Gastrocnemius medialis (tissue), 4 donors: ENCODE measurements at regions not wholly inside any gene's neighbourhood (a gene's known extent, or its start where the extent isn't known, plus 50 kb on each side); places are given as distances from the start of the nearest gene placed in this dataset.

Experiments
- ATAC-seq, 2 donors: fragments of 150-250 bp; one replicate each; pipeline ENCODE4 v1.9.1; 2016
- DNase-seq, 2 donors: peaks; one replicate each; pipeline ENCODE4 v3.0.0-alpha.2; 2019
- H3K27ac ChIP-seq, 4 donors: fragments of 200-600 bp; sonication (generic); 1 replicate in 1 of 4; 2 replicates in 3 of 4; pipeline ENCODE4 v1.5.1; 2016 to 2018; ENCODE audit warnings: mild to moderate bottlenecking in 2 of 4, moderate library complexity in 1 of 4
- H3K27me3 ChIP-seq, 3 donors: fragments of 200-600 bp; sonication (generic) in 2 of 3; 1 replicate in 1 of 3; 2 replicates in 2 of 3; pipeline versions ENCODE4 v1.5.1 to v1.6.0; 2016 to 2019; ENCODE audit warnings: mild to moderate bottlenecking in 1 of 3, moderate library complexity in 1 of 3
- H3K36me3 ChIP-seq, 2 donors: fragments of 200-600 bp; sonication (generic) in 1 of 2; one replicate each; pipeline ENCODE4 v1.5.1; 2017 to 2018
- H3K4me1 ChIP-seq, 2 donors: fragments of 200-600 bp; sonication (generic) in 1 of 2; one replicate each; pipeline ENCODE4 v1.5.1; 2016 to 2017; ENCODE audit warnings: mild to moderate bottlenecking in 2 of 2
- H3K4me3 ChIP-seq, 4 donors: fragments of 200-600 bp; sonication (generic) in 3 of 4; 1 replicate in 1 of 4; 2 replicates in 3 of 4; pipeline ENCODE4 v1.5.1; 2016 to 2019; ENCODE audit warnings: mild to moderate bottlenecking in 2 of 4
- H3K9me3 ChIP-seq, 3 donors: fragments of 200-600 bp; sonication (generic) in 2 of 3; 1 replicate in 1 of 3; 2 replicates in 2 of 3; pipeline ENCODE4 v1.5.1; 2016 to 2019
- CTCF ChIP-seq, 5 experiments: fragments of 450-650 bp in 3 of 5; fragments of 200-600 bp in 2 of 5; sonication (generic) in 2 of 5; IDR thresholded peaks in 4 of 5; conservative IDR thresholded peaks in 1 of 5; 1 replicate in 4 of 5; 2 replicates in 1 of 5; pipeline ENCODE4 v1.5.1; 2016 to 2019; ENCODE audit warnings: antibody characterized with exemption in 5 of 5, mild to moderate bottlenecking in 3 of 5, moderate library complexity in 3 of 5
- POLR2A ChIP-seq, 2 donors: fragments of 450-650 bp; IDR thresholded peaks; one replicate each; pipeline ENCODE4 v1.6.1; 2017; ENCODE audit warnings: antibody characterized with exemption in 2 of 2, mild to moderate bottlenecking in 2 of 2, moderate library complexity in 2 of 2
- in situ Hi-C, 4 donors: fragments of 200-750 bp; cut with MboI; loops; one replicate each; pipeline versions ENCODE4 v1.15.0 to v1.8.0; 2017; ENCODE audit warnings: low sequenced_read_pairs in 4 of 4
- intact Hi-C: fragments of 100-400 bp; cut with DNase I; formaldehyde crosslinking; loops from one replicate; pipeline ENCODE4 v1.15.1; 2023; ENCODE audit warnings: low total_unique reads

GRCh38 chr13:83229574-83230305, 652.5 kb downstream of the SLITRK1 start:
- no peak overlapping the region for H3K27ac ChIP-seq
- in situ Hi-C loops: no loop called here
- no peak overlapping the region for H3K4me3 ChIP-seq
- no peaks in the 10 kb centered on the region for H3K4me1 ChIP-seq
- H3K9me3 ChIP-seq: no peaks in the 10 kb centered on the region
- no peak for DNase-seq
- no peaks in the 10 kb centered on the region for H3K27me3 ChIP-seq
- intact Hi-C loops: no loop called here
- no peak for TF ChIP-seq CTCF (IDR thresholded peaks at IDR 0.05 in 4 of 5, conservative IDR thresholded peaks at IDR 0.05 in 1 of 5)
- no peak for TF ChIP-seq POLR2A (IDR thresholded peaks at IDR 0.05)
- H3K36me3 ChIP-seq: no peaks in the 10 kb centered on the region
- no peak for ATAC-seq

- Histone ChIP-seq H3K9me3 (no peaks in the 10 kb centered on the region), H3K27me3 (no peaks in the 10 kb centered on the region), H3K36me3 (no peaks in the 10 kb centered on the region), H3K27ac (no peak overlapping the region), H3K4me3 (no peak overlapping the region), H3K4me1 (no peaks in the 10 kb centered on the region)
- no peak for TF ChIP-seq CTCF (IDR thresholded peaks at IDR 0.05 in 4 of 5, conservative IDR thresholded peaks at IDR 0.05 in 1 of 5)
- TF ChIP-seq POLR2A (IDR thresholded peaks at IDR 0.05): no peak
- intact Hi-C loops: no loop called here
- no peak for ATAC-seq
- in situ Hi-C loops: no loop called here
- DNase-seq: no peak
Observed at GRCh38 chr13:83223546-83223945, 658.7 kb downstream of the SLITRK1 start.

- Histone ChIP-seq H3K4me1 (no peaks in the 10 kb centered on the region), H3K27me3 (no peaks in the 10 kb centered on the region), H3K4me3 (no peak overlapping the region), H3K27ac (no peak overlapping the region), H3K36me3 (no peaks in the 10 kb centered on the region), H3K9me3 (no peaks in the 10 kb centered on the region)
- no peak for DNase-seq
- TF ChIP-seq POLR2A (IDR thresholded peaks at IDR 0.05) (no peak), CTCF (IDR thresholded peaks at IDR 0.05 in 4 of 5, conservative IDR thresholded peaks at IDR 0.05 in 1 of 5) (no peak)
- no peak for ATAC-seq
- intact Hi-C loops (no loop called here), in situ Hi-C loops (no loop called here)
Observed at GRCh38 chr13:83221813-83222241, 660.4 kb downstream of the SLITRK1 start.

- no peak for ATAC-seq
- no peak for DNase-seq
- H3K27ac ChIP-seq: no peak overlapping the region
- no peaks in the 10 kb centered on the region for H3K4me1 ChIP-seq
- H3K4me3 ChIP-seq: no peak overlapping the region
- TF ChIP-seq CTCF (IDR thresholded peaks at IDR 0.05 in 4 of 5, conservative IDR thresholded peaks at IDR 0.05 in 1 of 5) (no peak), POLR2A (IDR thresholded peaks at IDR 0.05) (no peak)
- intact Hi-C loops: no loop called here
- H3K27me3 ChIP-seq: no peaks in the 10 kb centered on the region
- H3K9me3 ChIP-seq: no peaks in the 10 kb centered on the region
- no peaks in the 10 kb centered on the region for H3K36me3 ChIP-seq
- in situ Hi-C loops: no loop called here
Observed at GRCh38 chr13:83221256-83221655, 661.0 kb downstream of the SLITRK1 start.

GRCh38 chr13:83220241-83220640, 662.0 kb downstream of the SLITRK1 start:
- intact Hi-C loops: no loop called here
- Histone ChIP-seq H3K4me3 (no peak overlapping the region), H3K4me1 (no peaks in the 10 kb centered on the region), H3K36me3 (no peaks in the 10 kb centered on the region), H3K27me3 (no peaks in the 10 kb centered on the region), H3K27ac (no peak overlapping the region), H3K9me3 (no peaks in the 10 kb centered on the region)
- ATAC-seq: no peak
- no peak for DNase-seq
- in situ Hi-C loops: no loop called here
- TF ChIP-seq POLR2A (IDR thresholded peaks at IDR 0.05) (no peak), CTCF (IDR thresholded peaks at IDR 0.05 in 4 of 5, conservative IDR thresholded peaks at IDR 0.05 in 1 of 5) (no peak)
